ENCODE measurements at regions not wholly inside any gene's neighbourhood (a gene's known extent, or its start where the extent isn't known, plus 50 kb on each side); places are given as distances from the start of the nearest gene placed in this dataset.

DNA sequence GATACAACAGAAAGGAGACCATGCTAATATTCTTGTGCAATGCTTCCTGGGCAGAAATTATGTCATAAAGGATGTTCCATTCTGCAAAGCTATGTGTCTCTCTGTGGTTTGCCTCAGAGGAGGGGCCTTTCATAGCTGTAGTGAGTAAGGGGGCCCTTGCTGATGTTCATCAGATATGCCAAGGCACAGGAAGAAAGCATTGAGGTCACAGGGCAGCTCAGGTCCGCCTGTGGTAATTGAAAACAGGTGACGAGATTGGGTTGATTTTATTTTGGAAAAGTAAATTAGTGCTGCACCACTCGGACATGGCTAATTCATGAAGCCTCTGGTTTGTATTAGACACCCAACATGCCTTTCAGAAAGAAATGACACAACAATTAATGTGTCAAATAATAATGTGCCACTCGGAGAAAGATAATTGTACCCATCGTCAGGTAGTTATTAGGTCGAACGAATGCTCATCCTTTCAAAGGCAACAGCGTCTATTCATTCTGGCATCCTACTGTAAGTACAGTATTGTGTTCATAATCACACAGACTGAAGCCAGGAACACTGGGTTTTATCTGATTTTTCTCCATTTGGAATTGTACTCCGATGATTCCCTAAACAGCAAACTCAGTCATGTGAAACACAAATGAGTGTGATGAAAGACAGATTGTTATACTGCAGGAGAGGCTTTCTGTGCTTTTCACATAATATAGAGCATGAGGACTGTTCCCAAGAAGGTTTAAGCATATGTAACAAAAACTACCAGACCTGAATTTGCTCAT, 421.6 kb upstream of the KLF12 start:
- H3K36me3 Mint-ChIP-seq = no peaks in the 10 kb centered on the region

DNA sequence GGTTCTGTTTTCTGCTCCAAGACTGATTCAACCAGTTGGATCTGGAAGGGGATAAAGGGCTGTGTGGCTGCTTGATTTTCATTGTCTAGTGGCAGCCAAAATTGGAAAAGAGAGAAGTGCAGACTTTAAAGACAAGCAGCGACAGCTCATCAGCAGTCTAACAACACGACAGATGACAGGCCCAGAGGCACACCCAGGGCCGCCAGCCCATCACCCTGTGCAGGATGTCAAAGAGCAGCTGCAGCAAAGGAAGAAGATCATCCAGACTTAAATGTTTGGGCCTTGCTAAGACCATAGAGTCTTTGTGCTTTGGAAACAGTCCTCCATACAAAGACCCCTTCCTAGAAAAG, 421.0 kb upstream of the KLF12 start:
- Mint-ChIP-seq H3K36me3 (no peaks in the 10 kb centered on the region), H3K4me1 (peaks cover under 1 to 1% of the 10 kb centered on the region in 2 donors), H3K9me3 (no peaks in the 10 kb centered on the region), H3K4me3 (no peak overlapping the region), H3K27me3 (ENCODE audit: low read depth in 2 of 2) (peaks cover 9% of the 10 kb centered on the region in 2 donors), H3K27ac (no peak overlapping the region)
- Histone ChIP-seq H3K4me3 (ENCODE audit: low read length) (no peak overlapping the region), H3K27me3 (ENCODE audit: control insufficient read depth, insufficient read depth, low read length) (peaks cover 3% of the 10 kb centered on the region), H3K9me3 (ENCODE audit: control insufficient read depth, insufficient read depth, low read length) (no peaks in the 10 kb centered on the region), H3K36me3 (ENCODE audit: control insufficient read depth, insufficient read depth, low read length) (no peaks in the 10 kb centered on the region), H3K4me1 (ENCODE audit: control insufficient read depth, insufficient read depth, low read length) (peaks cover 3% of the 10 kb centered on the region), H3K27ac (ENCODE audit: low read length) (no peak overlapping the region)
- TF ChIP-seq, protein P1, sequence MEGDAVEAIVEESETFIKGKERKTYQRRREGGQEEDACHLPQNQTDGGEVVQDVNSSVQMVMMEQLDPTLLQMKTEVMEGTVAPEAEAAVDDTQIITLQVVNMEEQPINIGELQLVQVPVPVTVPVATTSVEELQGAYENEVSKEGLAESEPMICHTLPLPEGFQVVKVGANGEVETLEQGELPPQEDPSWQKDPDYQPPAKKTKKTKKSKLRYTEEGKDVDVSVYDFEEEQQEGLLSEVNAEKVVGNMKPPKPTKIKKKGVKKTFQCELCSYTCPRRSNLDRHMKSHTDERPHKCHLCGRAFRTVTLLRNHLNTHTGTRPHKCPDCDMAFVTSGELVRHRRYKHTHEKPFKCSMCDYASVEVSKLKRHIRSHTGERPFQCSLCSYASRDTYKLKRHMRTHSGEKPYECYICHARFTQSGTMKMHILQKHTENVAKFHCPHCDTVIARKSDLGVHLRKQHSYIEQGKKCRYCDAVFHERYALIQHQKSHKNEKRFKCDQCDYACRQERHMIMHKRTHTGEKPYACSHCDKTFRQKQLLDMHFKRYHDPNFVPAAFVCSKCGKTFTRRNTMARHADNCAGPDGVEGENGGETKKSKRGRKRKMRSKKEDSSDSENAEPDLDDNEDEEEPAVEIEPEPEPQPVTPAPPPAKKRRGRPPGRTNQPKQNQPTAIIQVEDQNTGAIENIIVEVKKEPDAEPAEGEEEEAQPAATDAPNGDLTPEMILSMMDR (IDR thresholded peaks at IDR 0.05) = no peak
- DNase-seq (no peak), ATAC-seq (no peak)
- intact Hi-C loops (cut with micrococcal nuclease) = no loop called here
- WGBS (ENCODE audit: insufficient coverage) = 71% methylated on average over 3 of the region's 3 CpGs

More for the DNA sequence above, 421.6 kb upstream of the KLF12 start:
- H3K27me3 Mint-ChIP-seq (ENCODE audit: low read depth in 2 of 2) = peaks cover 9 to 12% of the 10 kb centered on the region in 2 donors
- Histone ChIP-seq H3K4me3 (ENCODE audit: low read length) (no peak overlapping the region), H3K36me3 (ENCODE audit: control insufficient read depth, insufficient read depth, low read length) (no peaks in the 10 kb centered on the region), H3K27me3 (ENCODE audit: control insufficient read depth, insufficient read depth, low read length) (peaks cover 3% of the 10 kb centered on the region), H3K27ac (ENCODE audit: low read length) (no peak overlapping the region), H3K9me3 (ENCODE audit: control insufficient read depth, insufficient read depth, low read length) (no peaks in the 10 kb centered on the region), H3K4me1 (ENCODE audit: control insufficient read depth, insufficient read depth, low read length) (no peaks in the 10 kb centered on the region)
- TF ChIP-seq, protein P1 (IDR thresholded peaks at IDR 0.05) = no peak
- DNase-seq (no peak), ATAC-seq (no peak)
- no peaks in the 10 kb centered on the region for H3K4me1 Mint-ChIP-seq
- no peak overlapping the region for H3K27ac Mint-ChIP-seq
- WGBS (ENCODE audit: insufficient coverage) = 87% methylated on average over 9 of the region's 9 CpGs
- H3K4me3 Mint-ChIP-seq = no peak overlapping the region
- intact Hi-C loops (cut with micrococcal nuclease) = no loop called here
- H3K9me3 Mint-ChIP-seq = no peaks in the 10 kb centered on the region

DNA sequence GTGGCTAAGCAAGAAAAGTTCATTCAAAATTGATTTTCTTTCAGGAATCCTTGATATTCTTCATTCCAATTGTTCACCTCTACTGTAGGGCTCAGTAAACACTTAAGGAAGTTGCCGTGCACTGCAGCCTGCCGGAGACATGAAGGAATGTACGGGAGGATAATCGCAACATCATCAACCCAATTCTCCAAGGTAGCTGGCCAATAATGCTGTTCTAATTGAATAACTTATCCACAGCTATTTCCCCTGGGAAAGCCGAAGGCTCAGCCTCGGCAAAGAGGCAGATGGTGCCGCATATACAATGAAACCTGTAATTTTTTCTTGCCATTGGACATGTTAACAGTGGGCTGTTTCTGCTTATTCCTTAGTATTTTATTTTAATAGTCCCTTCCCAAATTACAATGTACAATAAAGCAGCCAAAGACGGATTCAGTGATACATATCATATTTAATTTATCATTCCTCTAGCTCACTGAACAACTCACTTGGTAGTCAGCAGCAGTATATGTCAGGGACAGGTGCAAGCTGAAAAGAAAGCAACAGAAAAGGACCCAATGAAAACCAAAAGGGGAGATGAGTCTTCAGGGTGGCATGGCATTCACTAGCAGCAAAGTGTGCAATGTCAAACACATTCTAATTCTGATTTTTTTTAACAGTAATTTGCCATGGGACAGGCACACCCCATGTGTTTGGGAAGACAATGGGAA, 420.5 kb upstream of the KLF12 start:
- Histone ChIP-seq H3K27ac (ENCODE audit: low read length) (no peak overlapping the region), H3K36me3 (ENCODE audit: control insufficient read depth, insufficient read depth, low read length) (no peaks in the 10 kb centered on the region), H3K9me3 (ENCODE audit: control insufficient read depth, insufficient read depth, low read length) (no peaks in the 10 kb centered on the region), H3K4me1 (ENCODE audit: control insufficient read depth, insufficient read depth, low read length) (peaks cover 4% of the 10 kb centered on the region), H3K4me3 (ENCODE audit: low read length) (no peak overlapping the region), H3K27me3 (ENCODE audit: control insufficient read depth, insufficient read depth, low read length) (peaks cover 3% of the 10 kb centered on the region)
- Mint-ChIP-seq H3K27me3 (ENCODE audit: low read depth in 2 of 2) (peaks cover 7 to 9% of the 10 kb centered on the region in 2 donors), H3K9me3 (no peaks in the 10 kb centered on the region), H3K36me3 (no peaks in the 10 kb centered on the region), H3K27ac (no peak overlapping the region), H3K4me3 (no peak overlapping the region), H3K4me1 (peaks cover 6 to 7% of the 10 kb centered on the region in 2 donors)
- DNase-seq = no peak
- TF ChIP-seq, protein P1 (IDR thresholded peaks at IDR 0.05) = no peak
- WGBS (ENCODE audit: insufficient coverage) = 94% methylated on average over 7 of the region's 8 CpGs
- intact Hi-C loops (cut with micrococcal nuclease) = no loop called here
- no peak for ATAC-seq
